SJCRH30 (cell line): ENCODE measurements at regions not wholly inside any gene's neighbourhood (a gene's known extent, or its start where the extent isn't known, plus 50 kb on each side); places are given as distances from the start of the nearest gene placed in this dataset.

Experiments
- DNase-seq, 2 experiments: peaks; one replicate each; pipeline ENCODE4 v3.0.0-alpha.2; 2015 to 2020
- H3K27ac ChIP-seq: fragments of 250-450 bp; sonication (Bioruptor Pico); 2 replicates; pipeline ENCODE4 v1.5.1; 2020; ENCODE audit warnings: mild to moderate bottlenecking, moderate library complexity
- H3K27me3 ChIP-seq: fragments of 250-450 bp; sonication (Bioruptor Pico); 2 replicates; pipeline ENCODE4 v1.5.1; 2020; ENCODE audit warnings: mild to moderate bottlenecking, moderate library complexity
- H3K36me3 ChIP-seq: fragments of 250-450 bp; sonication (Bioruptor Pico); 2 replicates; pipeline ENCODE4 v1.5.1; 2020; ENCODE audit warnings: mild to moderate bottlenecking, moderate library complexity
- H3K4me1 ChIP-seq: fragments of 250-450 bp; sonication (Bioruptor Pico); 2 replicates; pipeline ENCODE4 v1.5.1; 2020; ENCODE audit warnings: mild to moderate bottlenecking, moderate library complexity
- H3K4me3 ChIP-seq: fragments of 250-450 bp; sonication (Bioruptor Pico); 2 replicates; pipeline ENCODE4 v1.5.1; 2020; ENCODE audit warnings: mild to moderate bottlenecking, moderate library complexity
- H3K9me3 ChIP-seq: fragments of 250-450 bp; sonication (Bioruptor Pico); replicated peaks from 2 replicates; pipeline ENCODE4 v1.5.1; 2020; ENCODE audit warnings: mild to moderate bottlenecking, moderate library complexity

- no peaks in the 10 kb centered on the region for H3K4me1 ChIP-seq
- no peak for DNase-seq
- no peaks in the 10 kb centered on the region for H3K9me3 ChIP-seq
- no peak overlapping the region for H3K27ac ChIP-seq
- no peaks in the 10 kb centered on the region for H3K36me3 ChIP-seq
- peaks cover 77% of the 10 kb centered on the region for H3K27me3 ChIP-seq
- no peak overlapping the region for H3K4me3 ChIP-seq
Measured at GRCh38 chr22:49303781-49304461, 523.8 kb downstream of the BRD1 start.

GRCh38 chr22:49303061-49303735 lies 524.5 kb downstream of the BRD1 start:
- H3K27ac ChIP-seq = no peak overlapping the region
- DNase-seq = no peak
- no peaks in the 10 kb centered on the region for H3K4me1 ChIP-seq
- H3K36me3 ChIP-seq = no peaks in the 10 kb centered on the region
- H3K4me3 ChIP-seq = no peak overlapping the region
- H3K27me3 ChIP-seq = peaks cover 74% of the 10 kb centered on the region
- H3K9me3 ChIP-seq = no peaks in the 10 kb centered on the region

- H3K27me3 ChIP-seq = peaks cover 74% of the 10 kb centered on the region
- no peaks in the 10 kb centered on the region for H3K36me3 ChIP-seq
- H3K4me1 ChIP-seq = no peaks in the 10 kb centered on the region
- no peaks in the 10 kb centered on the region for H3K9me3 ChIP-seq
- DNase-seq = no peak
- no peak overlapping the region for H3K4me3 ChIP-seq
- H3K27ac ChIP-seq = no peak overlapping the region
Measured at GRCh38 chr22:49302530-49302929, 525.1 kb downstream of the BRD1 start.

GRCh38 chr22:49302150-49302460 lies 525.6 kb downstream of the BRD1 start:
- no peak overlapping the region for H3K27ac ChIP-seq
- no peak for DNase-seq
- no peaks in the 10 kb centered on the region for H3K36me3 ChIP-seq
- H3K4me3 ChIP-seq = no peak overlapping the region
- H3K4me1 ChIP-seq = no peaks in the 10 kb centered on the region
- H3K9me3 ChIP-seq = no peaks in the 10 kb centered on the region
- H3K27me3 ChIP-seq = peaks cover 74% of the 10 kb centered on the region

- DNase-seq = no peak
- Histone ChIP-seq H3K27ac (no peak overlapping the region), H3K9me3 (no peaks in the 10 kb centered on the region), H3K4me1 (no peaks in the 10 kb centered on the region), H3K36me3 (no peaks in the 10 kb centered on the region), H3K27me3 (peaks cover 69% of the 10 kb centered on the region), H3K4me3 (no peak overlapping the region)
Measured at GRCh38 chr22:49301398-49302149, 526.1 kb downstream of the BRD1 start.

GRCh38 chr22:49300951-49301397 lies 526.7 kb downstream of the BRD1 start:
- Histone ChIP-seq H3K4me1 (no peaks in the 10 kb centered on the region), H3K27me3 (peaks cover 68% of the 10 kb centered on the region), H3K9me3 (no peaks in the 10 kb centered on the region), H3K36me3 (no peaks in the 10 kb centered on the region), H3K27ac (no peak overlapping the region), H3K4me3 (no peak overlapping the region)
- DNase-seq = no peak

- peaks cover 64% of the 10 kb centered on the region for H3K27me3 ChIP-seq
- no peak overlapping the region for H3K27ac ChIP-seq
- no peaks in the 10 kb centered on the region for H3K9me3 ChIP-seq
- no peak for DNase-seq
- H3K4me3 ChIP-seq = no peak overlapping the region
- no peaks in the 10 kb centered on the region for H3K4me1 ChIP-seq
- no peaks in the 10 kb centered on the region for H3K36me3 ChIP-seq
Measured at GRCh38 chr22:49300241-49300640, 527.4 kb downstream of the BRD1 start.

- Histone ChIP-seq H3K27me3 (peaks cover 63% of the 10 kb centered on the region), H3K9me3 (no peaks in the 10 kb centered on the region), H3K27ac (no peak overlapping the region), H3K36me3 (no peaks in the 10 kb centered on the region), H3K4me3 (no peak overlapping the region), H3K4me1 (no peaks in the 10 kb centered on the region)
- DNase-seq = no peak
Measured at GRCh38 chr22:49299821-49300231, 527.8 kb downstream of the BRD1 start.

GRCh38 chr22:49298834-49299750 lies 528.6 kb downstream of the BRD1 start:
- Histone ChIP-seq H3K27me3 (peaks cover 57% of the 10 kb centered on the region), H3K36me3 (no peaks in the 10 kb centered on the region), H3K27ac (no peak overlapping the region), H3K4me3 (no peak overlapping the region), H3K9me3 (no peaks in the 10 kb centered on the region), H3K4me1 (no peaks in the 10 kb centered on the region)
- DNase-seq = no peak

- Histone ChIP-seq H3K27me3 (peaks cover 47% of the 10 kb centered on the region), H3K9me3 (no peaks in the 10 kb centered on the region)
- no peak for DNase-seq
Measured at GRCh38 chr22:49297871-49298721, 529.6 kb downstream of the BRD1 start.

GRCh38 chr22:49297286-49297870 lies 530.3 kb downstream of the BRD1 start:
- peaks cover 43% of the 10 kb centered on the region for H3K27me3 ChIP-seq
- no peaks in the 10 kb centered on the region for H3K36me3 ChIP-seq
- no peaks in the 10 kb centered on the region for H3K4me1 ChIP-seq
- no peak overlapping the region for H3K27ac ChIP-seq
- H3K9me3 ChIP-seq = no peaks in the 10 kb centered on the region
- H3K4me3 ChIP-seq = no peak overlapping the region
- no peak for DNase-seq

More at GRCh38 chr22:49297871-49298721, 529.6 kb downstream of the BRD1 start:
- no peaks in the 10 kb centered on the region for H3K36me3 ChIP-seq
- no peaks in the 10 kb centered on the region for H3K4me1 ChIP-seq
- no peak overlapping the region for H3K4me3 ChIP-seq
- H3K27ac ChIP-seq = no peak overlapping the region

GRCh38 chr22:49296561-49296960 lies 531.1 kb downstream of the BRD1 start:
- no peaks in the 10 kb centered on the region for H3K9me3 ChIP-seq

GRCh38 chr22:49295851-49296560 lies 531.7 kb downstream of the BRD1 start:
- DNase-seq = no peak
- H3K27me3 ChIP-seq = peaks cover 35% of the 10 kb centered on the region
- no peaks in the 10 kb centered on the region for H3K9me3 ChIP-seq

More at GRCh38 chr22:49296561-49296960, 531.1 kb downstream of the BRD1 start:
- no peaks in the 10 kb centered on the region for H3K4me1 ChIP-seq
- no peak overlapping the region for H3K27ac ChIP-seq
- H3K4me3 ChIP-seq = no peak overlapping the region
- peaks cover 37% of the 10 kb centered on the region for H3K27me3 ChIP-seq
- H3K36me3 ChIP-seq = no peaks in the 10 kb centered on the region
- DNase-seq = no peak

More at GRCh38 chr22:49295851-49296560, 531.7 kb downstream of the BRD1 start:
- Histone ChIP-seq H3K27ac (no peak overlapping the region), H3K36me3 (no peaks in the 10 kb centered on the region), H3K4me3 (no peak overlapping the region), H3K4me1 (no peaks in the 10 kb centered on the region)
